GM23338 (cell line): ENCODE measurements at regions not wholly inside any gene's neighbourhood (a gene's known extent, or its start where the extent isn't known, plus 50 kb on each side); places are given as distances from the start of the nearest gene placed in this dataset.

Source experiments
- ATAC-seq: fragments of 200-7000 bp; cut with Tn5 transposase; 3 replicates; pipeline ENCODE4 v1.9.1; 2020
- DNase-seq: peaks from one replicate; pipeline ENCODE4 v3.0.0-alpha.2; 2015; ENCODE audit warnings: low spot score
- H2AFZ ChIP-seq: fragments of 200-600 bp; sonication (generic); 2 replicates; pipeline ENCODE4 v1.8.0; 2016; ENCODE audit warnings: antibody characterized with exemption, mild to moderate bottlenecking, moderate library complexity
- H3F3A ChIP-seq: fragments of 200-600 bp; sonication (generic); replicated peaks from 2 replicates; pipeline ENCODE4 v1.8.0; 2017; ENCODE audit warnings: antibody characterized with exemption, mixed run types, low read depth
- H3K27ac ChIP-seq: fragments of 200-600 bp; sonication (generic); 2 replicates; pipeline ENCODE4 v1.6.1; 2016; ENCODE audit warnings: low read depth
- H3K27me3 ChIP-seq: fragments of 200-600 bp; sonication (generic); 2 replicates; pipeline ENCODE4 v1.8.0; 2016; ENCODE audit warnings: mild to moderate bottlenecking, mixed run types, moderate library complexity; ENCODE audit not compliant: insufficient read depth
- H3K36me3 ChIP-seq: fragments of 200-600 bp; sonication (generic); 2 replicates; pipeline ENCODE4 v1.8.0; 2016; ENCODE audit warnings: mild to moderate bottlenecking; ENCODE audit not compliant: insufficient read depth
- H3K4me1 ChIP-seq: fragments of 200-600 bp; sonication (generic); 2 replicates; pipeline ENCODE4 v1.8.0; 2016; ENCODE audit warnings: mild to moderate bottlenecking, moderate library complexity; ENCODE audit not compliant: insufficient read depth
- H3K4me2 ChIP-seq: fragments of 200-600 bp; sonication (generic); 2 replicates; pipeline ENCODE4 v1.7.1; 2017; ENCODE audit warnings: mixed run types
- H3K4me3 ChIP-seq: fragments of 200-600 bp; sonication (generic); 2 replicates; pipeline ENCODE4 v1.6.1; 2016; ENCODE audit warnings: mixed run types
- H3K79me2 ChIP-seq: fragments of 200-600 bp; sonication (generic); replicated peaks from 2 replicates; pipeline ENCODE4 v1.8.0; 2017; ENCODE audit warnings: mild to moderate bottlenecking; ENCODE audit not compliant: insufficient read depth
- H3K9me2 ChIP-seq: fragments of 200-600 bp; sonication (generic); 2 replicates; pipeline ENCODE4 v1.8.0; 2017; ENCODE audit not compliant: insufficient read depth
- H4K20me1 ChIP-seq: fragments of 200-600 bp; sonication (generic); replicated peaks from 2 replicates; pipeline ENCODE4 v1.8.0; 2017; ENCODE audit warnings: mild to moderate bottlenecking; ENCODE audit not compliant: insufficient read depth
- H3K27ac Mint-ChIP-seq: 2 replicates; pipeline ENCODE4 v1.8.0; 2020; ENCODE audit warnings: inconsistent platforms, mild to moderate bottlenecking, moderate library complexity, mixed read lengths
- H3K27me3 Mint-ChIP-seq: 3 replicates; pipeline ENCODE4 v1.8.0; 2022; ENCODE audit warnings: low read depth, mild to moderate bottlenecking, moderate library complexity, mixed read lengths, inconsistent platforms; ENCODE audit not compliant: insufficient read depth, poor library complexity
- H3K36me3 Mint-ChIP-seq: 3 replicates; pipeline ENCODE4 v1.8.0; 2021; ENCODE audit warnings: low read depth, mild to moderate bottlenecking, inconsistent platforms, moderate library complexity, mixed read lengths
- H3K4me1 Mint-ChIP-seq: 3 replicates; pipeline ENCODE4 v1.8.0; 2020; ENCODE audit warnings: mild to moderate bottlenecking, inconsistent platforms, mixed read lengths
- H3K4me3 Mint-ChIP-seq: 3 replicates; pipeline ENCODE4 v1.8.0; 2021; ENCODE audit warnings: moderate library complexity, mild to moderate bottlenecking, inconsistent platforms, mixed read lengths
- H3K9me3 Mint-ChIP-seq: 3 replicates; pipeline ENCODE4 v1.8.0; 2020; ENCODE audit warnings: moderate library complexity, mild to moderate bottlenecking, inconsistent platforms, mixed read lengths
- CTCF ChIP-seq, 2 experiments: fragments of 200-600 bp in 1 of 2; sonication (generic) in 1 of 2; conservative IDR thresholded peaks; 2 replicates each; pipeline versions ENCODE4 v1.5.1 to v1.6.1; 2016 to 2017; ENCODE audit warnings: antibody characterized with exemption in 2 of 2, low read depth in 2 of 2, mild to moderate bottlenecking in 2 of 2, moderate library complexity in 1 of 2
- EZH2 ChIP-seq: fragments of 200-600 bp; sonication (generic); IDR thresholded peaks from one replicate; pipeline ENCODE4 v1.8.0; 2017; ENCODE audit warnings: antibody characterized with exemption, mild to moderate bottlenecking, low read depth; ENCODE audit not compliant: unreplicated experiment
- POLR2AphosphoS5 ChIP-seq: IDR thresholded peaks from 2 replicates; pipeline ENCODE4 v1.6.1; 2016; ENCODE audit warnings: antibody characterized with exemption, low read depth
- REST ChIP-seq: IDR thresholded peaks from one replicate; pipeline ENCODE4 v1.6.1; 2018; ENCODE audit warnings: antibody characterized with exemption; ENCODE audit not compliant: unreplicated experiment
- ZNF114 ChIP-seq: fragments of 250-450 bp; sonication (Bioruptor Pico); IDR thresholded peaks from 2 replicates; pipeline ENCODE4 v1.5.0; 2020; ENCODE audit warnings: mild to moderate bottlenecking, moderate library complexity
- ZNF331 ChIP-seq: fragments of 250-450 bp; sonication (Bioruptor Pico); IDR thresholded peaks from 2 replicates; pipeline ENCODE4 v1.5.0; 2020; ENCODE audit warnings: low read depth, mild to moderate bottlenecking, moderate library complexity
- ZNF462 ChIP-seq: fragments of 250-450 bp; sonication (Bioruptor Pico); IDR thresholded peaks from 2 replicates; pipeline ENCODE4 v1.5.0; 2020; ENCODE audit warnings: mild to moderate bottlenecking, moderate library complexity

- Mint-ChIP-seq H3K4me3 (no peak overlapping the region), H3K4me1 (peaks cover 6% of the 10 kb centered on the region), H3K36me3 (peaks cover 15% of the 10 kb centered on the region), H3K27ac (no peak overlapping the region), H3K9me3 (peaks cover 27% of the 10 kb centered on the region), H3K27me3 (peaks cover 7% of the 10 kb centered on the region)
- Histone ChIP-seq H3K27me3 (no peaks in the 10 kb centered on the region), H3K36me3 (0 out of 2 replicates have a peak, but pooled peaks cover 6% of the 10 kb centered on the region), H3K4me3 (no peak overlapping the region), H3K9me2 (peaks cover 7% of the 10 kb centered on the region; the same call in 1 of the 2 replicates), H3K4me2 (no peak overlapping the region), H2AFZ (no peak overlapping the region), H3K4me1 (no peaks in the 10 kb centered on the region), H3K27ac (no peak overlapping the region), H4K20me1 (no peaks in the 10 kb centered on the region), H3F3A (no peaks in the 10 kb centered on the region), H3K79me2 (no peaks in the 10 kb centered on the region)
- ATAC-seq (no peak), DNase-seq (no peak)
- TF ChIP-seq EZH2 (no peak), ZNF114 (no peak), POLR2AphosphoS5 (no peak), REST (no peak), ZNF462 (CRISPR knock-in tag) (no peak), CTCF (conservative IDR thresholded peaks at IDR 0.05; ENCODE audit: low read depth in 2 of 2) (no peak), ZNF331 (CRISPR knock-in tag) (no peak)
Observed at GRCh38 chr10:127824826-127825225, 67.9 kb downstream of the CLRN3 start.
